NCI-H1417 treated with DMSO at 0.1 percent for 48 hours (cell line): ENCODE measurements at regions not wholly inside any gene's neighbourhood (a gene's known extent, or its start where the extent isn't known, plus 50 kb on each side); places are given as distances from the start of the nearest gene placed in this dataset.

Experiments
- DNase-seq: peaks from one replicate; lab custom pipeline; 2025; lab: John Stamatoyannopoulos, UW

DNA sequence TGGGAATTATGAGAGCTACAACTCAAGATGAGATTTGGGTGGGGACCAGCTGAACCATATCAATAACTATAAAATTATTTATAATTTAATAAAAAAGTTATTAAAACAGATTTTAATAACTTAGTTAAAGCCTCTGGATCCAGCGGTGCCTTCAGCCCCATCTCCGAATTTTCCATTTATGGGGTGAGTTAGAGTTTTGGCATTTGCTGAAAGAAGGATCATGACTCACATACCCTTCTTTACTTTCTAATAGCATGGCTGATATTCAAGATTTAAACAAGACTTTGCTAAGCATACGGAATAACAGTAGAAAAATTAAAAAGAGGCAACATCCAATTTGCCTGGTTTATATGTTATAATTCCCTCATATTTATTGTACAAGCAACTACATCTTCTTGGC lies 94.5 kb downstream of the RDH14 start:
- DNase-seq: no peak

DNA sequence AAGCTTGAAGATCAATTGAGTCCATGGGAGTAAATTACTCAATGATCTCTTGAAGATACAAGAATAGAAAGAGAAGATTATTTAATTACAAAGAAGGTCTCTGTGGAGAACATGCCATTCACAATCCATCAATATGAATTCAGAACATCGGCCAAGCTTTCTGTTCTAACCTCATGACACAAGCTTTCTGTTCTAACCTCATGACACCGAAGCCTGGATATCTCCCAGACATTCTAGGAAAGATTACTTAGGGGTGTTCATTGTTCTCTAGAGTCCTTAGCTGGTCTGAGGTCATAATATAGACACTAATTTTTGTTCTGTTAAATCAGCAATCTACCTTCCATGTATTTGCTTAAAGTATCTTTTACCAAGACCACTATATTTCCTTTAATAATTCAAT lies 95.5 kb downstream of the RDH14 start:
- DNase-seq: no peak

DNA sequence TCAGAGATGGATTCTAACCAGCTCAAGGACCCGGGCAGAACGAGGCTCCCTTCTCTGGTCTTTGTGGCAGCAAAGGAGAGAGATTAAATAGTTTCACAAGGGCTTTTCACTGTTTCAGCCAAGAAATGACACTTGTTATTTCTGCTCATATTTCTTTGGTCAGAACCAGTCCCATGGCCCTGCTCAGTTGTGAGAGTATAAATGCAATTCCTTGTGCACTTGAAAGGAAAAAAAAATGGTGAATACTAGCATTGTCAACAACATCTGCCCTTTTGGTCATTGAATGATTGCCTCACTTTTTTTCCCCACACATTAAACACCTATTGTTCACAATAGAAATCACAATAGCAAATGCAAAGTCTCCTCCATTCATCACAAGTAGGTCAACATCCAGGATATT lies 104.4 kb downstream of the RDH14 start:
- no peak for DNase-seq

GRCh38 chr2:18455236-18455862 lies 105.1 kb downstream of the RDH14 start:
- DNase-seq: no peak

- DNase-seq: no peak
Observed at GRCh38 chr2:18454692-18455235, 105.7 kb downstream of the RDH14 start.

DNA sequence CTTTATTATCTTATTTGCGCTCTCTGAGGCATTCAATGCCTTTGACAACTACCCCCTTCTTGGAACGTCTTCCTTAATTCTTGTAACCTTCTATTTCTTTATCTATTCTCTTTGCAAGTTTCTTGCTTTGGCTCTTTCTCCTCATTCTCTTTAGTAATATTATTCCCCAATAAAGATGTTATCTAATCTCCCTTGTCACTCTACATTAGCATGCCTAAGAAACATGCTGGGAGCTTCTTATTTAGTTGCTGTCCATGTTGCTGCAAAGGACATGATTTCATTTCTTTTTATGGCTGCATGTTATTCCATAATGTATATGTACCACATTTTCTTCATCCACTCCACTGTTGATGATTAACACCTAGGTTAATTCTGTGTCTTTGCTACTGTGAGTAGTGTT lies 113.7 kb downstream of the RDH14 start:
- no peak for DNase-seq

DNA sequence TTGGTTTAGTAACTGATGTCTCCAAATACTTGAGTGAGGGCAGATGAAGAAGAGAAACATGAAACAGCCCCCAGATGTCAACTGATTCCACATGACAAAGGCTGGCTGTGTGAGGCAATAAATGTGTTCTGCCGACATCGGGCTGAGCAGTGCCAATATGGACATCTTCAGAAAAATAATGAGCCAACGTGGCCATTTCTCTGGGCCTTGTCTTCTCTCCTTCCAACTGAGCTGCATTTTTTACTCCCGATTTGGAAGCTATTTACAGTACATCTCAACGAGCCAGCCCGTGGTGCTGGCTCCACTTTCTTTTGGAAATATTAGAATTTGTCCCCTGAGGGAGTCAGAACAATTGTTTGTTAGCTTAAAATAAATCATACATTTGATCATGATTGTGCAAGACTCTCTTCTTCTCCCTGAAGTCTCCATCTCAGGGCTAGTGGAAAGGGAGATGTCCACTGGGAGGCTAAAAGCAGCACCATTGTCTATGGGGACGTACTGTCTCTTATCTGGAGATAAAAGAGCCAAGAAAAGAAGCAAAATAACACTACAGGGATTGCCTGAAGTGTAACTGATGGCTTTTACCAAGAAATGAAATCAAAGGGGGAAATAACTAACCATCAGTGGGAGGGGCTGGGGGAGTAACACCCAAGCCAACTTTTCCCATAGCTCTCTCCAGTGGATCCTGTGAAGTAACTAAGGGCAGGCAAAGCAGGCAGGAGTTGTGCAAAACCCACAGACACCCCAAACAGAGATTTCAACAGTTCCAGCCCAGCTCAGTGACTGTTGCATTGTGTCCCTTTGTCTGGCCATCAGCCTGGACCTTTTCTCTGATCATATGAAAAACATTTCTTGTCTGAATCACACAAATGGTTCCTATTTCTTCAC lies 114.8 kb downstream of the RDH14 start:
- DNase-seq: no peak

DNA sequence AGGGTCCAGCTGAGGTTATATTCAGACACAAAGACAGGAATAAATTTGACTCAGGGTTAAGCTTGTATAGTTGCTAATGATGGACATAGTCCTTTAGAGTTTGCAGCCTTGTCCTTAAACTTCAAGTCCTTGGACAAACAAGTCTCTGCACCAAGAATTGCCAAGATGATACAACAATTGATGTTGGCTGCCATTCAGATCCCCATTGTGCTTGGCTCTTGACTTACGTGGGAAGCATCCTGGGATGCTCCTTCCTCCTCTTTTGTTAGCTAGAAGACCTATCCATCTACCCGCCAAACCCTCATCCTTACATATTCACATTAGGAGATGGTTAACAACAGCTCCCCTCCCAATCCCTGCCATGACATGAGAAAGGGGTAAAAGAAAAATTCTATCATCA lies 115.6 kb downstream of the RDH14 start:
- DNase-seq: no peak

- no peak for DNase-seq
Observed at GRCh38 chr2:18441583-18441982, 118.9 kb downstream of the RDH14 start.

GRCh38 chr2:18440777-18441176 lies 119.7 kb downstream of the RDH14 start:
- DNase-seq: no peak

DNA sequence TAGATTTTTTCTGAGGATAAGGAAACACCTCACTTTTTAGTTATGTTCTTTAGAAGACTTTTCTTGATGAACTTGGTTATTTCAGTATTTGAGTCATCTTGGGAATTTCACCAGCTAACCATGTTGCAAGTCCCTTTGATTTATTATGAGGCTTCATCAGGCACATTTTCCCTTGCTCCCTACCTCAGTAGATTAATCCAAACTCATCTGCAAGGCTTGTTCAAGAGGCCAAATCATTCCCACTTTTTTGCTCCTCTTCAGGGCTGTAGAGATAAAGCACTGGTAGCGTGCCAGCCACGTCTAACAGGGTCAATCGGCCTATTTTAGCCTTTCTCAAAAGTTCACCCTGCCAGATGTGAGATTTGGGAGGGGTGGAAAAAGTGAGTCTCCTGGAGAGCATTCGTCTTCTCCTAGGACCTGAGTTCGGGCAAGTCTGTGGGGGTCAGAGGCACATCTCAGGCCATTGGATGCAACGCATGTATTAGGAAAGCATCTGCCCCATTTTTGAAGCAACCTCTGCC lies 120.3 kb downstream of the RDH14 start:
- no peak for DNase-seq

DNA sequence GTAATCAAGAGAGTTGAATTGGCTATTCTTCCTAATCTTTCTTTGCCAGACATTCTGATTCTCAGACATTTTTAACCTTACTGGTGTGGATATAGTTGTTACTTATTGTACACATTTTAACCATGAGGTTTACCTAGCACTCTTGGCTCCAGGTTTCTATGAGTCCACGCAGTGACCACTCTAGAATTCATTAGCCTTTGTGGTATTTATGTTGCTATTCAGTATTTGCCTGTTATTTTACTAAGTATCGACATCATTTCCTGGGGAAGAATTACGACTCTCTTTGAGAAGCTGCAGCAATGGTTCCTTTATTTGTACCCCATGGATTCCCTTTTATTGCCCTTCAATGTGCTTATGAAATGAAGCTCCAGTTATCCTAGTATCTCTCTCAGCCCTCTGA lies 120.7 kb downstream of the RDH14 start:
- no peak for DNase-seq

GRCh38 chr2:18437909-18438308 lies 122.5 kb downstream of the RDH14 start:
- DNase-seq: no peak

DNA sequence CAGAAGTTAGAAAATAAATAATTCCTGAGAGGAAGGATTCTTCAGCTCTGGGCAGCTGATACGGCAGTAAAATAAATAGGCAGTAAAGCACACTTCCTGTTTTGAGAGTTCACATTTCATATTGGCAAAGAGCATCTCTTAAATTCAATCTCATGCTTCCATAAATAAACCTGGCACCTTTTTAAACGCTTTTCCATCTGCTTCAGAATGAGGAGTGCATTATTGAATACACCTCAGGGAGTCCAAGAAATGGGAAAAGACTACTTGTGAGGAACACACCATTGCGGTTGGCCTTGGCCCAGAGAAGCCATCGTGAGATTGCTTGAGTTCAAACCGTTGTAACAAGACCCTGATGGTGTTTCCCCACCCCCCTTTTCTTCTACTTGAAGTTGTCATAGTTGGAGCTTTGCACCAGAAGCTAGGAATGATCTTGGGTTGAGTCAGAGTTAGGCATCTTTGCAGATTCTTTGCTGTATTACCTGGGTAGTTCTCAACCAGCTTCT lies 123.9 kb downstream of the RDH14 start:
- no peak for DNase-seq

DNA sequence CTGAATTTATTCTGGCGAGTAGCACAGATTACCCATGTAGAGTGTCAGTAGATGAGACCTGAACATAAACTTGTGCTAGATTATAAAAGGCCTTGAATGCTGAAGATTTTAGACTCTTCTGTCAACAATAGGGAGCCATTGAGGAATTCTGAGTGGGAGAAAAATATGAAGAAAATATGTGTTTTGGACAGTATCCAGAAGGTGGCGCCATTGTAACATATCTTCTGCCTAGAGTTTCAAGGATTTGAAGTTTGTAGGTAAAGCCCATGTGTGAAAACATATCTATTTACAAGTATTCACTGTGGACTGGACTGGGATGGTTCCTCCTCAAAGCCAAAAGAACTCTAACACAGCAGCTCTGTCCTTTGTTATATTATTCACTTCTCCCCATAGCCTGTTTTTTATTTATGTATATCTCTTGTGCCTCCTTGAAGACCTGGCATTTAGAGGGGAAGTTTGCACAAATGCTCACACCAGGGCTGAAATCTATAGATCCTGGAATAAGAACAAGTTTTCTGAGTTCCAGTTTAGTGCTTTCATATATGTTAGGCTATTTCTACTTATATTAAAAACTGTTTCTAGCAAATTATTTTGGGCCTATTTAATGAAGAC lies 124.9 kb downstream of the RDH14 start:
- peak; percentile 40 for DNase-seq

- DNase-seq: no peak
Observed at GRCh38 chr2:18433872-18434271, 126.6 kb downstream of the RDH14 start.

- DNase-seq: no peak
Observed at GRCh38 chr2:18432999-18433398, 127.5 kb downstream of the RDH14 start.

- DNase-seq: no peak
Observed at GRCh38 chr2:18430996-18431748, 129.3 kb downstream of the RDH14 start.

DNA sequence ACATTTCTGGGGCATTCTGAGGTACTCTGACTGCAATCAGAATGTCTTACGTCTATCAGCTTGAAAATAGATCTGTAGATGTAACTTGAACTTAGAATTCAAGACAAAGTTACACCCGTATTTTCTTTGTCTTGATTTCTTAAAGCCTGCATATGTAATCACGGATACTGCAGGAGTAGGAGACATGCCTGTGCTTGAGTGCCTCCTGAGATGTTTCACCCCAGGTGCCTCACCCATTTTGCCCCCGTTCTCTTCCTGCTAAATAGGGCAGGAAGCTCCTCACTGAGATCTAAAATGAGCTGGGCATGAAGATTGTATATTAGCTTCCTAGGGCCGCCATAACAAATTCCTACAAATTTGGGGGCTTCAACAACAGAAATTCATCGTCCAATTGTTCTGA lies 131.9 kb downstream of the RDH14 start:
- no peak for DNase-seq

- DNase-seq: no peak
Observed at GRCh38 chr2:18427762-18428161, 132.7 kb downstream of the RDH14 start.

GRCh38 chr2:18426174-18426573 lies 134.3 kb downstream of the RDH14 start:
- no peak for DNase-seq

DNA sequence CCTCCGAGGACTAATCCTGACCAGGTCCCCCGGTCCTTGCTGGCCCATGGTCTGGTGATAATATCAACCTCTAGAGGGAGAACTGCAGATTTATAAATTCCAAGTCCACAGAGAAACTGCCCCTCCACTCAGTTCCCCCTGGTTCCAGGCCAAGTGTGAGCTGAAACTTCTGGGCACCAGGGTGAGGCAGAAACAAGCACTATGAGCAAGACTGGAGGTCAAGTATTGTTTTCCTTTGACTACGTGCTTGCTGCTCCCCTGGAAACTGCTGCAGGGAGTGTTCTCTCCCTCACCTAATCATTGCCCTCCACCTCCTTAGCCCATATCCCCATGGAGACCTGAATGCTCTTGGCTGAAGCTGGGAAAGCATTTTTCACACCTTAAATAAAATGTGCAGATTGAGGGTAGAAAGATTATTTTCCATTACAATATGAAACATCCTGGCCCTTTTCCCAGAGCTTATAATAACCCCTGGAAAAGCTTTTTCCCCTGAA lies 135.2 kb downstream of the RDH14 start:
- no peak for DNase-seq
